GM12872 (cell line): ENCODE measurements at regions not wholly inside any gene's neighbourhood (a gene's known extent, or its start where the extent isn't known, plus 50 kb on each side); places are given as distances from the start of the nearest gene placed in this dataset.

ENCODE experiments used
- TF ChIP-seq, protein P1 (sequence below): IDR thresholded peaks from 3 replicates; pipeline ENCODE4 v1.5.1; 2011; ENCODE audit warnings: low read depth, mild to moderate bottlenecking, low read length, moderate library complexity; ENCODE audit not compliant: insufficient read depth

GRCh38 chr11:110990311-110990710 lies 255.2 kb upstream of the POU2AF2 start:
- TF ChIP-seq, protein P1, sequence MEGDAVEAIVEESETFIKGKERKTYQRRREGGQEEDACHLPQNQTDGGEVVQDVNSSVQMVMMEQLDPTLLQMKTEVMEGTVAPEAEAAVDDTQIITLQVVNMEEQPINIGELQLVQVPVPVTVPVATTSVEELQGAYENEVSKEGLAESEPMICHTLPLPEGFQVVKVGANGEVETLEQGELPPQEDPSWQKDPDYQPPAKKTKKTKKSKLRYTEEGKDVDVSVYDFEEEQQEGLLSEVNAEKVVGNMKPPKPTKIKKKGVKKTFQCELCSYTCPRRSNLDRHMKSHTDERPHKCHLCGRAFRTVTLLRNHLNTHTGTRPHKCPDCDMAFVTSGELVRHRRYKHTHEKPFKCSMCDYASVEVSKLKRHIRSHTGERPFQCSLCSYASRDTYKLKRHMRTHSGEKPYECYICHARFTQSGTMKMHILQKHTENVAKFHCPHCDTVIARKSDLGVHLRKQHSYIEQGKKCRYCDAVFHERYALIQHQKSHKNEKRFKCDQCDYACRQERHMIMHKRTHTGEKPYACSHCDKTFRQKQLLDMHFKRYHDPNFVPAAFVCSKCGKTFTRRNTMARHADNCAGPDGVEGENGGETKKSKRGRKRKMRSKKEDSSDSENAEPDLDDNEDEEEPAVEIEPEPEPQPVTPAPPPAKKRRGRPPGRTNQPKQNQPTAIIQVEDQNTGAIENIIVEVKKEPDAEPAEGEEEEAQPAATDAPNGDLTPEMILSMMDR: no peak

GRCh38 chr11:110989428-110990133 lies 255.9 kb upstream of the POU2AF2 start:
- TF ChIP-seq, protein P1: no peak

GRCh38 chr11:110988671-110989070 lies 256.9 kb upstream of the POU2AF2 start:
- TF ChIP-seq, protein P1: no peak

DNA sequence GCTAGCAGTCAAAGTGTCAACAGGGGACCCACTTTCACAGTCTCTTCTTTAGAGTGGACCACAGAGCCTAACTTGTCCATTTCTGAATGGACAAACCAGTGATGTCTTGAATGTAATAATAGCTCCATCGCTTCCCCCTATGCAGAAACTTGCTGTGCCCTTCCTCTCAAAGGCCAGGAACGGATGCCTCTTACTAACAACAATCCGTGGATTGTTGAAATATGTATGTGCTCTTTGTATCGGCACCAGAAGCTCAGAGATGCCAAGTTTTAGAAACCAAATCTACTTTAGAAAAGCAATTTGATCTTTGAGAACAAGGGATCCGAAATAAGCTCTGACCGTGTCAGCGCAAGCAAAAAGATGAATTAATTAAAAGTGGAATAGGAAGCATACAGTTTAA lies 259.5 kb upstream of the POU2AF2 start:
- TF ChIP-seq, protein P1: no peak

GRCh38 chr11:110985547-110985946 lies 260.0 kb upstream of the POU2AF2 start:
- TF ChIP-seq, protein P1: no peak

GRCh38 chr11:110984693-110985092 lies 260.8 kb upstream of the POU2AF2 start:
- TF ChIP-seq, protein P1: no peak

DNA sequence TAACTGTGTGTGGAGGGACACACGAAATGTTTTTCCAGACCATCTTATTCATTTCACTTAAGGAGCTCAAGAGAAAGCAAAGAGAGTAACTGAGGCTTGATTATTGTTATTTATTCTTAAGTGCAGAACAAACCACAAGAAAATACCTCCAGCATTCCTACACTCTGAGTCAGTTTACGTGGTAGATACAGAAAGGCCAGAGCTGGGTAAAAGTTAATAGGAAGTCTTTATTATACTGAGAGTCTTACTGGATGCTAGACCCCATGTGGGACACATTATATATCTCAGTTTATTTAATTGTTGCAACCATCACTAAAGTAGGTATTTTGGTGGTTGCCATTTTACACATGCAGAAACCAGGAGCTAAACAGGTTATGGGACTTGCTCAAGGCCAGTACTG lies 261.4 kb upstream of the POU2AF2 start:
- TF ChIP-seq, protein P1: no peak
